WI38 (cell line): ENCODE measurements at regions not wholly inside any gene's neighbourhood (a gene's known extent, or its start where the extent isn't known, plus 50 kb on each side); places are given as distances from the start of the nearest gene placed in this dataset.

ENCODE experiments used
- H3K4me3 ChIP-seq: 2 replicates; pipeline ENCODE4 v1.5.1; 2011; ENCODE audit warnings: low read depth, mild to moderate bottlenecking, control low read depth, low read length
- CTCF ChIP-seq: IDR thresholded peaks from 2 replicates; pipeline ENCODE4 v1.5.1; 2012; ENCODE audit warnings: low read depth, mild to moderate bottlenecking, control low read depth, low read length

- no peak for TF ChIP-seq CTCF
- H3K4me3 ChIP-seq = no peak overlapping the region
Measured at GRCh38 chr5:125306741-125307140, 560.3 kb upstream of the ZNF608 start.

GRCh38 chr5:125310749-125311148 is 564.3 kb upstream of the ZNF608 start:
- no peak overlapping the region for H3K4me3 ChIP-seq
- TF ChIP-seq CTCF = no peak

GRCh38 chr5:125311743-125312142 is 565.3 kb upstream of the ZNF608 start:
- no peak for TF ChIP-seq CTCF
- H3K4me3 ChIP-seq = no peak overlapping the region

DNA sequence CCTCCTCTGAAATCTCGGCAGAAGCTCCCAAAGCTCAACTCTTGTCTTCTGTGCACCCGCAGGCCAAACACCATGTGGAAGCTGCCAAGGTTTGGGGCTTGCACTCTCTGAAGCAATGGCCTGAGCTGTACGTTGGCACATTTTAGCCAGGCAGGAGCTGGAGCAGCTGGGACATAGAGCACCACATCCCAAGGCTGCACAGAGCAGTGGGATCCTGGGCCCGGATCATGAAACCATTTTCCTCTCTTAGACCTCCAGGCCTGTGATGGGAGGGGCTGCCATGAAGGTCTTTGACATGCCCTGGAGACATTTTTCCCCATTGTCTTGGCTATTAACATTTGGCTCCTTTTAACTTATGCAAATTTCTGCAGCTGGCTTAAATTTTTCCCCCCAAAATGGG is 567.1 kb upstream of the ZNF608 start:
- no peak for TF ChIP-seq CTCF
- no peak overlapping the region for H3K4me3 ChIP-seq

GRCh38 chr5:125315306-125315705 is 568.9 kb upstream of the ZNF608 start:
- no peak overlapping the region for H3K4me3 ChIP-seq
- no peak for TF ChIP-seq CTCF

DNA sequence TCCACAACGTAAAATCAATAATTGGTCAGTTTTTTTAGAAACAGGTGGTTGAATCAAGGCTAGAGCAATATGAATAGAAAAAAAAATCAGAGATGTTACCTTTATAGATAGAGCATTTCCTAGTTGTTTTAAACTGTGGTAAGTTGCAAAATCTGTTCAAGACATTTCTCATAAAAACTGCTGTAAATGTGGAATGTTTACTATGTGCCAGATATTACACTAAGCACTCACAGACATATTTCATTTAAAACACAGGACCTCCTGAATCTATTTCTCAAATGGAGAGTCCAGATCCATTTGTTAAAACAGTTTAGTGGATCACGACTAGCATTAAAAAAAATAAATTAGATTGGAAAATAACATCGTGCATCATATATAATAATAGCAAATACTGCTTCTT is 570.0 kb upstream of the ZNF608 start:
- no peak overlapping the region for H3K4me3 ChIP-seq

DNA sequence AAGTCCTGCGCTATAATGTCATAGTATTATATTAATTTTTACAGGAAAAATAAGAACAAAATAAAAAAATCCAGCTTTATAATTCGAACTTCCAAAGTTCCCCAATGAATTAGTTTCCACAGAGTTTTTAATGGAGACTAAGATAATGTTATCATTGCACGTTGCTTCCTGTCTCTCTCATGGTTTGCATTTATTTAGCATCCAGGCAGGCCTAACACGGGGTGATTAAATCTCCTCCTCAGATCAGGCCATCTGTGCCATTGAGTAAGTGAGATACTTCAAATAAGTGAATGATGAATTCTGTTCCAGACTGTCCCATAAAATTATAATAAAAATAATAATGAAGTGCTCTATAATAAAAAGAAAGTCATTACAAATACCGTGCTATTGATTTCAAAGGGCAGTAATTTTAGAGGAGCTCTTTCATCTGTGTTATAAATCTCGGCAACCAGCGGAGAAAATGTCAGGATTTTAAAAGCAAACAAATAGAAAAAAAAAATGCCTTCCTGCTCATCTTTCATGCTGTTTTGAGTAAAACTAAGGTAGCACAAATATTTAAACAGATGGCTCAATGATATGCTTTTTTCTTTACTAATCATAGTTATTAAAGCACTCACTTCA is 570.6 kb upstream of the ZNF608 start:
- TF ChIP-seq CTCF = no peak
- H3K4me3 ChIP-seq = no peak overlapping the region

More for the DNA sequence above, 570.0 kb upstream of the ZNF608 start:
- TF ChIP-seq CTCF = no peak
